ENCODE measurements at regions not wholly inside any gene's neighbourhood (a gene's known extent, or its start where the extent isn't known, plus 50 kb on each side); places are given as distances from the start of the nearest gene placed in this dataset.

DNA sequence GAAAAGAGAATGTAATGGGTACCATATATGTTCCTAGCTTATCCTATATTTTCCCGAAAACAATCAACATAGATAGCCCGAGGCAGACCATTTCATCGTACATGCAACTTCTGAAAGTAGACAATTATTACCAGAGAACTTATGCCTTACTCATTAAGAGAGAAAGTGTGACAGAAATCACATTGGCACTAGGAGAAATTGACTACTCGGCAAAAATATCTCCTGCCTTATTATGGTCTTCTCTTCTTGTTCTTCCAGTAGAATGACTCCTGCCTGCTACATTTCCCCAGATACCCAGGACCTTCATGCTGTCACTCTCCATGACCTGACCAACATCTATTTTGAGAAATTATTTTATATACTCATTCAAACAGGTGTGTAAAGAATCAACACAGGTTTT, 1015.7 kb downstream of the TUSC7 start:
- H3K4me1 ChIP-seq (ENCODE audit: control insufficient read depth in 2 of 3, insufficient read depth in 2 of 3, low read depth in 1 of 3, low read length in 3 of 3) = no peaks in the 10 kb centered on the region
- no peaks in the 10 kb centered on the region for H3K9me3 ChIP-seq (ENCODE audit: control insufficient read depth in 2 of 3, insufficient read depth in 1 of 3, low read length in 3 of 3)
- no peak overlapping the region for H3K27ac ChIP-seq (ENCODE audit: low read depth in 2 of 2, low read length in 2 of 2)
- no peak overlapping the region for H3K4me3 ChIP-seq (ENCODE audit: low read length in 3 of 3)
- no peaks in the 10 kb centered on the region for H3K27me3 ChIP-seq (ENCODE audit: control insufficient read depth, insufficient read depth, low read length)
- no peak overlapping the region for H3K9ac ChIP-seq (ENCODE audit: low read length in 3 of 3)
- DNase-seq (no peak), FAIRE-seq (no peak)
- intact Hi-C loops (cut with DNase I) = no loop called here
- no peak for TF ChIP-seq CTCF (IDR thresholded peaks at IDR 0.05; ENCODE audit: borderline replicate concordance, extremely low read depth, insufficient read depth)
- no peaks in the 10 kb centered on the region for H3K36me3 ChIP-seq (ENCODE audit: control insufficient read depth in 2 of 3, insufficient read depth in 3 of 3, low read length in 3 of 3)

DNA sequence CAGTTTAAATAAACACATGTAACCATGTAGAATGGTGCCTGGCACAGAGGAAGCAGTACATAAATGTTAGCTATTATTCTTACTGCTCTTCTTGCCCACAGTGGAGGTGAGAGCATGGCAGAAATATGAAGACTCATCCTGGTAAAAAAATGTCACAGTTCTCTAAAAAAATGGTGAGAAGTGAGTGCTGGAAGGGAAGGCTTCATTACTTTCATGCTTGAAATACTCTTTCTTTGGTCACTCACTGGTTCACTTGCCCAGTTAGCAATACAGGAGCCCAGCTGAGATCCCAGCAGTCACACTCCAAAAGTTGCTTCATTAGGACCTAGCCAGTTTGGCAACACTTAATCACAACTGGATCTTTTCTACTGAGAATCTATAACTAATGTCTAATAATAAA, 1017.2 kb downstream of the TUSC7 start:
- Histone ChIP-seq H3K4me3 (ENCODE audit: low read length in 3 of 3) (no peak overlapping the region), H3K27me3 (ENCODE audit: control insufficient read depth, insufficient read depth, low read length) (no peaks in the 10 kb centered on the region), H3K9me3 (ENCODE audit: control insufficient read depth in 2 of 3, insufficient read depth in 1 of 3, low read length in 3 of 3) (no peaks in the 10 kb centered on the region), H3K9ac (ENCODE audit: low read length in 3 of 3) (no peak overlapping the region), H3K36me3 (ENCODE audit: control insufficient read depth in 2 of 3, insufficient read depth in 3 of 3, low read length in 3 of 3) (no peaks in the 10 kb centered on the region), H3K4me1 (ENCODE audit: control insufficient read depth in 2 of 3, insufficient read depth in 2 of 3, low read depth in 1 of 3, low read length in 3 of 3) (no peaks in the 10 kb centered on the region), H3K27ac (ENCODE audit: low read depth in 2 of 2, low read length in 2 of 2) (no peak overlapping the region)
- no peak for TF ChIP-seq CTCF (IDR thresholded peaks at IDR 0.05; ENCODE audit: borderline replicate concordance, extremely low read depth, insufficient read depth)
- no peak for FAIRE-seq
- no peak for DNase-seq
- intact Hi-C loops (cut with DNase I) = no loop called here

DNA sequence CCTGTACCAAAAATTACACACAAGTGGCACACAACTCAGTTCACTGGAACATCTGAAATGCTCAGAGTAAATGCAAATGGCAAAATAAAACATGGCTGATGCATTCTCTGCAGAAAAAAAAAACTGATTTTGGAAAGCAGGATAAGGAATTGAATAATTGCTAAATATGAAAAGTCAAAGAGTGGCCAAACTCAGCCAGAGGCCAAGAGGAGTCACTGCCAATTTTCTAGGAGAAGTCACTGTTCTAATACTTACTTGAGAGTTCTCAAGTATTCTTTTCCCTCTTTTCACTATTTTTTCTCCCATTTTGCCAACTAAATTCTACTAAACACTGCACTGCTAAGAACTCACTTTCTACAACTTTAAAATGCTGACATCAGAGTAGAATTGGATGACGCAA, 1018.6 kb downstream of the TUSC7 start:
- no peak for TF ChIP-seq CTCF (IDR thresholded peaks at IDR 0.05; ENCODE audit: borderline replicate concordance, extremely low read depth, insufficient read depth)
- Histone ChIP-seq H3K27ac (ENCODE audit: low read depth in 2 of 2, low read length in 2 of 2) (no peak overlapping the region), H3K4me3 (ENCODE audit: low read length in 3 of 3) (no peak overlapping the region), H3K9me3 (ENCODE audit: control insufficient read depth in 2 of 3, insufficient read depth in 1 of 3, low read length in 3 of 3) (no peaks in the 10 kb centered on the region), H3K9ac (ENCODE audit: low read length in 3 of 3) (no peak overlapping the region), H3K27me3 (ENCODE audit: control insufficient read depth, insufficient read depth, low read length) (no peaks in the 10 kb centered on the region), H3K4me1 (ENCODE audit: control insufficient read depth in 2 of 3, insufficient read depth in 2 of 3, low read depth in 1 of 3, low read length in 3 of 3) (no peaks in the 10 kb centered on the region), H3K36me3 (ENCODE audit: control insufficient read depth in 2 of 3, insufficient read depth in 3 of 3, low read length in 3 of 3) (no peaks in the 10 kb centered on the region)
- DNase-seq (no peak), FAIRE-seq (no peak)
- intact Hi-C loops (cut with DNase I) = no loop called here

DNA sequence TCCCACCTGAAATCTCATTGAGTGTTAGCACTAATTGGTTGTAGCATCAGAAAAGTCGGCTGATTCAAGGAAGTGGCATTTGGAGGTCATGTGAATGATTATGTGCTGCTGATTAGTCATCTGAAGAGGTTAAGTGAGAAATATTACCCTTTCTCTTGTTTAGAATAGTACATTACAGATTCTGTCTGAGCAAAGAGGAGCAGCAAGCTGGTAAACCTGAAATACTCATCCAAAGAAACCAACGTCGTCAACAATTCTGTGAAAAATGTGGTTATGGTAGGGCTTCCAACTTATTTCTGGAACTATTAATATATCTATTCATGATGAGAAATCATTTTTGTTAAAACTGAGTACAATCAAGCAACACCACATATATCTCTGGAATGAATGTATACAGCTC, 1024.9 kb downstream of the TUSC7 start:
- no peak for FAIRE-seq
- peaks cover 0 to 3% (median 0%) of the 10 kb centered on the region in 3 donors for H3K4me1 ChIP-seq (ENCODE audit: control insufficient read depth in 2 of 3, insufficient read depth in 2 of 3, low read depth in 1 of 3, low read length in 3 of 3)

More for the DNA sequence above, 1024.9 kb downstream of the TUSC7 start:
- DNase-seq = no peak
- Histone ChIP-seq H3K27ac (ENCODE audit: low read depth in 2 of 2, low read length in 2 of 2) (no peak overlapping the region), H3K4me3 (ENCODE audit: low read length in 3 of 3) (no peak overlapping the region), H3K9me3 (ENCODE audit: control insufficient read depth in 2 of 3, insufficient read depth in 1 of 3, low read length in 3 of 3) (no peaks in the 10 kb centered on the region), H3K27me3 (ENCODE audit: control insufficient read depth, insufficient read depth, low read length) (no peaks in the 10 kb centered on the region), H3K36me3 (ENCODE audit: control insufficient read depth in 2 of 3, insufficient read depth in 3 of 3, low read length in 3 of 3) (no peaks in the 10 kb centered on the region), H3K9ac (ENCODE audit: low read length in 3 of 3) (no peak overlapping the region)
- TF ChIP-seq CTCF (IDR thresholded peaks at IDR 0.05; ENCODE audit: borderline replicate concordance, extremely low read depth, insufficient read depth) = no peak
- intact Hi-C loops (cut with DNase I) = no loop called here

All from kidney (tissue), 13 donors.